DMS 273 treated with DMSO at 0.1 percent for 48 hours (cell line): ENCODE measurements at regions not wholly inside any gene's neighbourhood (a gene's known extent, or its start where the extent isn't known, plus 50 kb on each side); places are given as distances from the start of the nearest gene placed in this dataset.
A peak's percentile ranks its signal among the peaks of the same experiment; 100 is the strongest.

Experiments
- DNase-seq: peaks from one replicate; lab custom pipeline; 2025; lab: John Stamatoyannopoulos, UW

DNA sequence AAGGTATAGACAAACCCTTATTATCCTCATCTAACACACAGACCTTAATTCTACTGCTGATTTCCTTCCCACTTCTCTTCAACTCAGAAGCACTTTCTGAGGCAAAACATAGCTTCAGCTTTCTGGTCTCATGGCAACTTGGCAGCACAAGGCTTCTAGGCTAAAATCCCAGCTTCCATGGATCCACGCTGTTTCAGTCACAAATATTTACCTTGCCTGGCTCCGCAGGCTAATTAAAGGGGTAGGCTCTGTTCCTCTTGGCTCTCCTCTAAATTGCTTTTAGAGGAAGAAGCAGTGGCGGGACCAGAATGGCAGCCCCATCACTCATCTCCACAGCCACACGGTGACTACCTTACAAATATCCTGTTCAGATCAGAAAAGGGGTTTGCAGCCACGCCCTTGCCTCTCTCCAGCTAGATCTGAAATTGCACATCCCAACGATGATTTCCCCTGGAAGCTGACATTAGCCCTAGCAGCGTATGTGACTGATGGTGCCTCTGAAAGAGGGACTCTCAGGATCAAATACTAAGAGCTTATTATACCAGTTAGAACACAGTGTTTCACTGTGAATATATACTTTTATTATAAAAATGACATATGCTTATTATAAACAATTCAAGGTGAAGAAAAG is 221.5 kb upstream of the NUDT4 start:
- no peak for DNase-seq

GRCh38 chr12:93157279-93157678 is 220.4 kb upstream of the NUDT4 start:
- DNase-seq = no peak

GRCh38 chr12:93158065-93158843 is 219.5 kb upstream of the NUDT4 start:
- DNase-seq = no peak

DNA sequence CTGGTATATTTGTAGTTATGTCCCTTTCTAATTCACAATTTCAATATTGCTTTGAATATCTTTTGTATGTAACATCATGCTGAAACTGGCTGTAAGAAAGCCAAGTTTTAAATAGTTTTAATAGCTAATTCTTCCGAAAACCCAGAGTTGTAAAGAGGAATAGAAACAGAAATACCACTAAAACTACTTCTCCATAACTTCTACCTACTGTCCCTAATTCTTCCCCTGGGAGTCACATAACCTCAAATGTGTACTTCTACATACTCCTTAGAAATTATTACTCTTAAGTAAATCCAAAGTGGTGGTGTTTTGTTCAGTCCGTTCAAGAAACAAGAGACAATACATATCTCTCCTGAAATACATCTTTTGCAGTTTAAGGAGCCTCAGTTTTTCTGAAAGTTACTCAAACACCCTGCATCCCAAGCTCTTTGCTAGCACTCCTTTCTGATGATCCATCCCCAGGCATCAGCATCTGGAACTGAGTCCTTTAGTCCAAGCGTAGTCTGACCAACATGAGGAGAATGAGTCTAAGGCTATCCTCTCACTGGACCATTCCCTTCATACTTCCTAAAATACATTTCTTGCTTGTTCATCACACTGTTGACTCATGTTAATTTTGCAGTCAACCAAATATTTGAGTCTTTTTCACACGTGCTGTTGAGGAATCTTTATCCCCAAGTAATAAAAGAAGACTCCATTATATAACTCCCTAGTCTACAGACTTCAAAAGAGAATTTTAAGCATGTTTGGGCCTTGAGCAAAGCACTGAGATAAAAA is 214.3 kb upstream of the NUDT4 start:
- DNase-seq = no peak

DNA sequence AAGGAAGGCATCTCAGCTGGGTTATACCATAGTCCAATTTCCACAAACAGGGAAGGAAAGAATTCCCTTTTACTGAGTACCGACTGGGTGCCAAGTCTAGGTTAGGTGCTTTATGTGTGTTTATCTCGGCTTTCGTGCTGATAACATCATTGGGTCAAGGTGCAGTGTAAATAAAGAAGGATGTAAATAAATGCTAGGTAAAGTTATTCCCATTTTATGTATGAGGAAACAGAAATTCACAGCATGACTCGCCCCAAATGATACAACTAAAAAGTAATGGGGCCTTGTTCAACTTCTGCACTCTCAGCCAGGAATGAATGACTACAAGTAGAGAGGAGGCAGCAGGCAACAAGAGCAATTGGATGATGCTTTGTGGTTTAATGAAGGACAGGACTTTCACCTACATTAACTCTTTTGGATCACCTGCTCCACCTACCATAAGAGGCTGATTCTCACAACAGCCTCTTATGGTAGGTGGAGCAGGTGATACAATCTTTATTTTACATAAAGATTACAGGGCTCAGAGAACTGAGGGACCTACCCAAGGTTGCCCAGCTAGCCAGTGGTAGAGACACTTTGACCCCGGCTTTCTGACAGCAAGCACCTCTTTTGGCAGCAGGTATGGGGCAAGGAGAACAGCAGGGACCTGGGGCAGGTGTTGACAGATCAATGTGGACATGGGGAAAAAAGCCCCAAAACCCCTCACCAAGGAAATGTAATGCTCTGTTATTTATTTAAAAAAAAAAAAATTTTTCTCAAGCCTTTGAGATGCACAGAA is 213.4 kb upstream of the NUDT4 start:
- no peak for DNase-seq

- no peak for DNase-seq
Observed at GRCh38 chr12:93165384-93165932, 212.3 kb upstream of the NUDT4 start.

DNA sequence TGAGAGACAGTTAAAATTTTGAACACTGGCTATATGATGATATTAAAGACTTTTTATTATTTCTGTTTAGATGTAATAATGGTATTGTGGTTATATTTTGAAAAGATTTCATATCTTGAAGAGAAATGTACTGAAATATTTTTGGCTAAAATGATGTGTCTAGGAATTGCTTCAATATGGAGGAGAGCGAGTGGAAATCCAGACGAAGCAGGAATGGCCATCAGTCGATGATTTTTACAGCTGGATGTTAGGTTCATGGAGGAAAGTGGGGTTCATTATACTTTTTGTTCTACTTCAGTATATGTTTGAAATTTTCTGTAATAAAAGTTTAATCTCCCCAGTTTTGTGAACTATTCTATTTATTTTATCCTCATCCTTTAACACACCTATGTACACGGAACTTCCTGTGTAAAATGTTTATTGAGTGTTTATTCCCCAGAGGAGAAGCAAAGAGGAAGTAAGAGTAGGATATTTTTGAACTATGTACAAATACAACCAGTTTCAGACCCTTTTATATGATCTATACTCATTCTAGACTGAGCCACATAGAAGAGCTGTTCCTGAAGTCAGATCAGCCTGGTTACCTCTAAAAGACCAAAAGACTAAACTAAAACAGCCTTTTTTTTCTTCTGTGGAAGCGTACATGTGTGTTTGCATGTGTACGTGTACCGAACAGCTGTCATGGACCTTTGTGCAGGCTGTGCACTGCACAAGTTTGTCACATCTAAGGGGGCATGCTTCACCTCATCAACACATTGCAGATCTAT is 211.0 kb upstream of the NUDT4 start:
- DNase-seq = no peak

- DNase-seq = no peak
Observed at GRCh38 chr12:93167331-93167730, 210.4 kb upstream of the NUDT4 start.

DNA sequence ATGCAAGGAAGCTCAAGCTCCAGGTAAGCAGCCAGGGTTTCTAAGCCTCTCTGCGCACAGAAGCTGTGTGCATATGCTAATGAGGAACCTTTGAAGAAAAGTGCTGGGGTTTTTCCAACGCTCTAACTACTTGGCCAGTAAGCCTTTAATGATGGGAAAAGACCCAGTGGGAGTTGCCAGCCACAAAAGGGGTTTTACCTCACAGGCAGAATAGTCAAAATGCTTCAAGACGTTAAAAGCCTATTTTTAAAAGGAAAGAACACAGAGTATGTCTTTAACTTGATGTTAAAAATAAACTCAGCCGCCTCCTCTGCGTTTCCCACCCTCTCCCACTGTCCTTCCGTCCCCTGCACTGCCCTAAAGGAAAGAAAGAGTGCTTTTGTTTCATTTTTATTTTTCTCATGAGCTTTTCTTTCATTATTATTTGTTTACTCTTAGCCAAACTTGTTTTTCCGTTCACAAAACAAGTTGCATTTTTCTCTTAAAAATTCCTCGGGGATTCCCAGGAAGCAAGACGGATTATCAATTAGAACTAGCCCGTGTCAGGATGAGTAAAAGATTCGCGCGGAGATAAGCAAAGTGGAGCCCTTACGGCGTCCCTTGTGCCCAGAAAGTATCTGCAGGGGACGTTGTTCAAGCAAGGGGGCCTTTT is 209.8 kb upstream of the NUDT4 start:
- no peak for DNase-seq

- DNase-seq = no peak
Observed at GRCh38 chr12:93168751-93169150, 209.0 kb upstream of the NUDT4 start.

GRCh38 chr12:93169536-93169935 is 208.2 kb upstream of the NUDT4 start:
- DNase-seq = no peak

DNA sequence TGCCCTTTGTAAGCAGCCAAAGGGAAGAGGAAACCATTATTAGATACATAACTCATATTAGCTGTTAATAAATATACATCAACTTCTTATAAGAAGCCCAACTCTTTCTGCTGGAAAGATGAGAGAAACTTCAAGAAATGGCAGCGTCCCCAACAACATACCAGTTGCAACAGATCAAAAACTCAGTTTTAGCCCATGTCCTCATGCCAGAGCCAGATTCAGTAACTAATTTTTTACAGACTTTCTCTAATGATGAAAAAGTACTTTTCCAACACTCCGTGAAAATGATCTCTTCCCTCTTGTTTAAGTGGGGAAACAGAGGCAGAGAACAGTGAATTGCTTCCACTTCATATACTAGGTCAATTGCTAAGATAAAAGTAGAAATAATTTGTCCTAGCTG is 206.8 kb upstream of the NUDT4 start:
- no peak for DNase-seq

DNA sequence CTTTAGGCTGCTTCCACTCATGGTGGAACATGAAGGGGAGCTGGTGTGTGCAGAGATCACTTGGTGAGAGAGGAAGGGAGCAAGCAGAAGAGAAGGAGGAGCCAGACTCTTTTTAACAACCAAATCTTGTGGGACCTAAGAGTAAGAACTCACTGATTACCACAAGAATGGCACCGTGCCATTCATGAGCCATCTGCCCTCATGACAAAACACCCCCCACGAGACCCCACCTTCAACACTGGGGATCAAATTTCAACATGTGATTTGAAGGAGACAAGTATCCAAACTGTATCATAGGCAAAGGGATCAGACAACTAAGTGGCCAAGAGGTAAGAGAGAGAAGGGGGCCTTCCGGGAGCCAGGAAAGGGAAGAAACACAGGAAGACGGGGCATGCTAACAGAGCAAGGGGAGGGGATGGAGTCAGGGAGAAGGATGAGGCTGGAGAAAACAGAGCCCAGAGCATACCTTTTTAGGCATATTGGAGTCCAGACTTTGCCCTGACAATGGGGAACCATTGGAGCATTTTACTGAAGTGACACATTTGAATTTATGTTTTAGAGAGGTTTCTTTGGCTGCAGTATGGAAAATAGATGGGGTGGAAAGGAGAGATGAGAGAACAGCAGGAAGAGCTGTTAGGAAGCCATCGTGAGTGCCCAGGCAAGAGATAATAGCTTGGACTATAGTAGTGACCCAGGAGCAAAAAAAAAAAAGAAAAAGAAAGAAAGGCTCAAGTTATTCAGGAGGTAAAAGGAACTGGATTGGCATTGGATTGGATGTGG is 204.4 kb upstream of the NUDT4 start:
- peak; percentile 78 for DNase-seq

DNA sequence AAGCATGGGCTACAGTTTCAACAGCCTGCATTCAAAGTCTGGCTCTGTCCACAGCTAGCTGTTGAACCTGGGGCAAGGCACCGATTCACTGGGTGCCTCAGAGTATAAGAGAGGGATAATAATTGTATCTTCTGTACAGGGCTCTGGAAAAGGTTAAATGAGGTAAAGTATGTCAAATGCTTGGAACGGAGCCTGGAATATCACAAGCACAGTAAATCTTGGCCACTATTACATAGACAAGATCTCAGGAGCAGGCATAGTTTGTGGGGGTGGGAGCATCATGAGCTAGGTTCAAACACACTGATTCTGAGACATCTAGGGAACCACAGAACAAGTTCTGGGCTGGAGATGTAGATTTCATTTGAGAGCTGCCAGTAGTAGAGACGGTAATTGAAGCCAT is 203.7 kb upstream of the NUDT4 start:
- peak; percentile 63 for DNase-seq

- DNase-seq = no peak
Observed at GRCh38 chr12:93174473-93174872, 203.3 kb upstream of the NUDT4 start.

GRCh38 chr12:93176165-93176564 is 201.6 kb upstream of the NUDT4 start:
- DNase-seq = no peak

DNA sequence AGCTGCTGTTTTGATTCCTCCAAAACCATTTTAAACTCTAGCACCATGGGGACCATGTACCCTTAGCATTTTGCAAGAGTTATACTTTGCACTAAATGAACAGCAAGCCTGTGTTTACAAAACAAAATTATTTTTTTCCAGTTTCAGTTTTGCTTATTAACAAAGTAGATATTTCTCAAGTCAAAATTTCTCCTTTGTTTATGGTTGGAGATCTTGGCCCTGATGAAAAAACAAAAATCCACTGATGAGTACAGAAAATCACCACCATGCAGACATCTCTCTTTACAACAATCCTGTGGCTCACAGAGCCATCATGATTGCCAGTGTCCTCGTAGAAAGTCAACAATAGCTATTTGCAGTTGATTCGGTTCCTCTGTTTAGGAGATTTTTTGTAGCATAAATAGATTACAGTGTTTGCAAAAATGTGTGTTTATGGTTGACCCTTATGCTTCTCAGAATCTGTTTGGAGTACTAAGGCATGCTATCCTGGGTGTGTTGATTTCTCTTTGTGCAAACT is 201.1 kb upstream of the NUDT4 start:
- no peak for DNase-seq

DNA sequence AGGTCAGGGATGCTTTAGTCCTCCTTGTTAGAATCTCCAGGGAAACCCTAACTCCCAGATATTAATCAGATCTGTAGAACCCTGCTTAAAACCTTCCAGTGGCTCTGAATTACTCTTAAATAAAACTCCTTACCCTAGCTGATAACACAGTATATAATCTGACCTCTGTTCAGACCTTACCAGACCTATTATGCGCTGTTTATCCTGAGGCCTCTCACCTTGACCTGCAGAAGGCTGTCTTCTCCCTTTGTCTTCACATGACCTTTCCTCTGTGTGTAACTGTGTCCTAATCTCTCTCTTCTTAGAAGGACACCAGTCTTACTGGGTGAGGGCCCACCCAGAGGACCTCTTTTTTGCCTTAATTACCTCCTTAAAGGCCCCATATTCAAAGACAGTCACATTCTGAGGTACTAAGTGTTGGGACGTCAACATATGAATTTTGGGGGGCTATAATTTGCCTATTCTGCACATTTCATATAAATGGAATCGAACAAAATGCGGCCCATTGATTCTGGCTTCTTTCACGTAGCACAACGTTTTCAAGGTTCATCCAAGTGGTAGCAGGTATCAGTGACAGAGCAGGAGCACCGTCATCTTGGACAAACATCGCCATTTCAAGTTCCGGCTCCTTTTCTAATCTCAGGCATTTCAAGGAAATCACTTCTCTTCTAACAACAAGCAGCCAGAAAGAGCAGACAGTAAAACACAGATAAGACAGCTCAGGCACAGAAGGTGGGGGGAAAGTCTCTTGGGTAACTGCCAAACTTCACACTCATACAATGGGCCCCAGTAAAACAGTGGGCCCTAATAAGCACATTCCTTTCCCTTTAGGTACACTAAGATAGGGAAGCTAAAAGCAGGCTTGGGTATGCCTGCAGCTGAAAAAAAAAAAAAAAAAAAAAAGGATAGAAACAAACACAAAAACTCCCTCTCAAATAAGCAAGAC is 200.2 kb upstream of the NUDT4 start:
- no peak for DNase-seq
